Dedifferentiated amniotic fluid mesenchymal stem cell (primary cell): ENCODE measurements at regions not wholly inside any gene's neighbourhood (a gene's known extent, or its start where the extent isn't known, plus 50 kb on each side); places are given as distances from the start of the nearest gene placed in this dataset.

ENCODE experiments used
- DNase-seq: peaks from one replicate; pipeline ENCODE4 v3.0.0-alpha.2; 2016; ENCODE audit errors: extremely low spot score

GRCh38 chr17:62882284-62882683 lies 74.2 kb upstream of the MARCHF10 start:
- DNase-seq: no peak

GRCh38 chr17:62880120-62880519 lies 72.0 kb upstream of the MARCHF10 start:
- no peak for DNase-seq

- peak; percentile 69 for DNase-seq
These were observed 68.7 kb upstream of the MARCHF10 start for GRCh38 chr17:62876673-62877405.

- DNase-seq: no peak
These were observed 67.9 kb upstream of the MARCHF10 start for GRCh38 chr17:62876063-62876462.

- no peak for DNase-seq
These were observed 67.2 kb upstream of the MARCHF10 start for GRCh38 chr17:62875296-62875695.

GRCh38 chr17:62871291-62871690 lies 63.2 kb upstream of the MARCHF10 start:
- DNase-seq: no peak

- no peak for DNase-seq
These were observed 62.4 kb upstream of the MARCHF10 start for GRCh38 chr17:62870552-62870971.

- peak; percentile 25 for DNase-seq
These were observed 62.0 kb upstream of the MARCHF10 start for GRCh38 chr17:62870030-62870541.

GRCh38 chr17:62868723-62869122 lies 60.6 kb upstream of the MARCHF10 start:
- DNase-seq: no peak

- DNase-seq: no peak
These were observed 59.9 kb upstream of the MARCHF10 start for GRCh38 chr17:62868008-62868407.

- DNase-seq: no peak
These were observed 59.2 kb upstream of the MARCHF10 start for GRCh38 chr17:62867303-62867702.

- no peak for DNase-seq
These were observed 58.4 kb upstream of the MARCHF10 start for GRCh38 chr17:62866471-62866870.

GRCh38 chr17:62865586-62865985 lies 57.5 kb upstream of the MARCHF10 start:
- no peak for DNase-seq

- no peak for DNase-seq
These were observed 54.1 kb upstream of the MARCHF10 start for GRCh38 chr17:62862251-62862650.

- DNase-seq: no peak
These were observed 53.1 kb upstream of the MARCHF10 start for GRCh38 chr17:62860962-62861873.

- no peak for DNase-seq
These were observed 51.0 kb upstream of the MARCHF10 start for GRCh38 chr17:62859146-62859545.
